Gastroesophageal sphincter (tissue), 3 donors: ENCODE measurements at regions not wholly inside any gene's neighbourhood (a gene's known extent, or its start where the extent isn't known, plus 50 kb on each side); places are given as distances from the start of the nearest gene placed in this dataset.
"Not testable (repeated sequence)": the region's sequence is repeated elsewhere in the genome, so short reads cannot be mapped to it uniquely, and the experiment has no call there.

Experiments used
- CTCF ChIP-seq, 4 experiments: fragments of 200-600 bp in 2 of 4; fragments of 450-650 bp in 2 of 4; sonication (generic) in 1 of 4; IDR thresholded peaks; one replicate each; pipeline ENCODE4 v1.5.1; 2017 to 2019; ENCODE audit warnings: antibody characterized with exemption in 4 of 4, mild to moderate bottlenecking in 2 of 4, moderate library complexity in 2 of 4
- EP300 ChIP-seq: sonication (generic); formaldehyde crosslinking; IDR thresholded peaks from one replicate; pipeline ENCODE4 v1.6.1; 2017; ENCODE audit warnings: antibody characterized with exemption, mild to moderate bottlenecking
- POLR2A ChIP-seq, 2 donors: fragments of 450-650 bp; IDR thresholded peaks; one replicate each; pipeline ENCODE4 v1.6.1; 2017; ENCODE audit warnings: antibody characterized with exemption in 2 of 2, mild to moderate bottlenecking in 2 of 2, moderate library complexity in 1 of 2
- POLR2AphosphoS5 ChIP-seq: sonication (generic); formaldehyde crosslinking; IDR thresholded peaks from one replicate; pipeline ENCODE4 v1.6.1; 2017; ENCODE audit warnings: antibody characterized with exemption

DNA sequence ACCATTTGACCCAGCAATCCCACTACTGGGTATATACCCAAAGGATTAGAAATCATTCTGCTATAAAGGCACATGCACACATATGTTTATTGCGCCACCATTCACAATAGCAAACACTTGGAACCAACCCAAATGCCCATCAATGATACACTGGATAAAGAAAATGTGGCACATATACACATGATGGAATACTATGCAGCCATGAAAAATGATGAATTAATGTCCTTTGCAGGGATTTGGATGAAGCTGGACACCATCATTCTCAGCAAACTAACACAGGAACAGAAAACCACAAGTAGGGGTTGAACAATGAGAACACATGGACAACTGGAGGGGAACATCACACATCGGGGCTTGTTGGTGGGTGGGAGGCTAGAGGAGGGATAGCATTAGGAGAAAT lies 201.1 kb downstream of the FRK start:
- TF ChIP-seq POLR2AphosphoS5; CTCF (IDR thresholded peaks at IDR 0.05); EP300; POLR2A (IDR thresholded peaks at IDR 0.05): not testable (repeated sequence)
